H1 (cell line): ENCODE measurements at regions not wholly inside any gene's neighbourhood (a gene's known extent, or its start where the extent isn't known, plus 50 kb on each side); places are given as distances from the start of the nearest gene placed in this dataset.
"Not testable (repeated sequence)": the region's sequence is repeated elsewhere in the genome, so short reads cannot be mapped to it uniquely, and the experiment has no call there.

Experiments used
- ATF3 ChIP-seq: IDR thresholded peaks from 2 replicates; pipeline ENCODE4 v1.6.1; 2011; ENCODE audit warnings: low read depth, mild to moderate bottlenecking, low read length; ENCODE audit not compliant: insufficient read depth
- GABPA ChIP-seq: IDR thresholded peaks from 2 replicates; pipeline ENCODE4 v1.6.1; 2011; ENCODE audit warnings: mild to moderate bottlenecking, low read length, moderate library complexity, borderline replicate concordance; ENCODE audit not compliant: insufficient read depth
- POLR2A ChIP-seq, 2 experiments: IDR thresholded peaks; 1 replicate in 1 of 2; 2 replicates in 1 of 2; pipeline ENCODE4 v1.6.1; 2011; ENCODE audit warnings: low read depth in 2 of 2, low read length in 2 of 2, mild to moderate bottlenecking in 2 of 2; ENCODE audit errors: control extremely low read depth in 1 of 2
- POU5F1 ChIP-seq: IDR thresholded peaks from 2 replicates; pipeline ENCODE4 v1.6.1; 2011; ENCODE audit warnings: low read depth, mild to moderate bottlenecking, low read length, moderate library complexity
- TCF12 ChIP-seq: IDR thresholded peaks from 2 replicates; pipeline ENCODE4 v1.6.1; 2011; ENCODE audit warnings: low read depth, mild to moderate bottlenecking, low read length
- TF ChIP-seq, protein P1 (sequence below), 3 experiments: IDR thresholded peaks; 1 replicate in 2 of 3; 2 replicates in 1 of 3; pipeline versions ENCODE4 v1.5.1 to v1.6.1; 2011; ENCODE audit warnings: low read length in 3 of 3, mild to moderate bottlenecking in 3 of 3, inconsistent platforms in 2 of 3, low read depth in 1 of 3, moderate library complexity in 1 of 3; ENCODE audit not compliant: insufficient read depth in 1 of 3; ENCODE audit errors: control extremely low read depth in 1 of 3
- TF ChIP-seq, protein P2 (sequence below): IDR thresholded peaks from 2 replicates; pipeline ENCODE4 v1.6.1; 2012; ENCODE audit warnings: inconsistent platforms

DNA sequence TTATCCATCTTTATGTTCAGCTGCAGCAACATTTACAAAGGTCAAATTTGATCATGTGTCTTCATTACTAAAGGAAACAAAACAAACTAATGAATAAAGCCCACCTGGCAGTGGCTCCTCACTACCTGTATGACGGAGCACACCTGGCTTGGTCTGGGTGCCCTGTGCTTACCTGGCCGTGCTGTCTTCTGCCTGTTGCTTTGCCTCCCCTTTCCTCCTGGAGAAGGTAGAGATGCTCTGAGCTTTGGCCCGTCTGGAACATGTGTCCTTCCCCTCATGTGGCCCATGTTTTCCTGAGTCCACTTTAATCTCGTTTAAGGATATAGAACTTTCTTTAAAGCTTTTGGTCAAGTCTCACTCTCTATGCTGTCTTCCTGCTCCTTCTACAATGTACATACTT lies 1388.8 kb upstream of the DEFB115 start:
- TF ChIP-seq TCF12; POLR2A (IDR thresholded peaks at IDR 0.05; ENCODE audit: control extremely low read depth in 1 of 2, low read depth in 2 of 2, low read length in 2 of 2); GABPA; ATF3; POU5F1: not testable (repeated sequence)
- TF ChIP-seq, protein P1, sequence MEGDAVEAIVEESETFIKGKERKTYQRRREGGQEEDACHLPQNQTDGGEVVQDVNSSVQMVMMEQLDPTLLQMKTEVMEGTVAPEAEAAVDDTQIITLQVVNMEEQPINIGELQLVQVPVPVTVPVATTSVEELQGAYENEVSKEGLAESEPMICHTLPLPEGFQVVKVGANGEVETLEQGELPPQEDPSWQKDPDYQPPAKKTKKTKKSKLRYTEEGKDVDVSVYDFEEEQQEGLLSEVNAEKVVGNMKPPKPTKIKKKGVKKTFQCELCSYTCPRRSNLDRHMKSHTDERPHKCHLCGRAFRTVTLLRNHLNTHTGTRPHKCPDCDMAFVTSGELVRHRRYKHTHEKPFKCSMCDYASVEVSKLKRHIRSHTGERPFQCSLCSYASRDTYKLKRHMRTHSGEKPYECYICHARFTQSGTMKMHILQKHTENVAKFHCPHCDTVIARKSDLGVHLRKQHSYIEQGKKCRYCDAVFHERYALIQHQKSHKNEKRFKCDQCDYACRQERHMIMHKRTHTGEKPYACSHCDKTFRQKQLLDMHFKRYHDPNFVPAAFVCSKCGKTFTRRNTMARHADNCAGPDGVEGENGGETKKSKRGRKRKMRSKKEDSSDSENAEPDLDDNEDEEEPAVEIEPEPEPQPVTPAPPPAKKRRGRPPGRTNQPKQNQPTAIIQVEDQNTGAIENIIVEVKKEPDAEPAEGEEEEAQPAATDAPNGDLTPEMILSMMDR (IDR thresholded peaks at IDR 0.05; ENCODE audit: control extremely low read depth in 1 of 3, insufficient read depth in 1 of 3, low read depth in 1 of 3, low read length in 3 of 3): not testable (repeated sequence)
- TF ChIP-seq, protein P2, sequence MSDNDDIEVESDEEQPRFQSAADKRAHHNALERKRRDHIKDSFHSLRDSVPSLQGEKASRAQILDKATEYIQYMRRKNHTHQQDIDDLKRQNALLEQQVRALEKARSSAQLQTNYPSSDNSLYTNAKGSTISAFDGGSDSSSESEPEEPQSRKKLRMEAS: not testable (repeated sequence)
